ENCODE measurements at regions not wholly inside any gene's neighbourhood (a gene's known extent, or its start where the extent isn't known, plus 50 kb on each side); places are given as distances from the start of the nearest gene placed in this dataset.

DNA sequence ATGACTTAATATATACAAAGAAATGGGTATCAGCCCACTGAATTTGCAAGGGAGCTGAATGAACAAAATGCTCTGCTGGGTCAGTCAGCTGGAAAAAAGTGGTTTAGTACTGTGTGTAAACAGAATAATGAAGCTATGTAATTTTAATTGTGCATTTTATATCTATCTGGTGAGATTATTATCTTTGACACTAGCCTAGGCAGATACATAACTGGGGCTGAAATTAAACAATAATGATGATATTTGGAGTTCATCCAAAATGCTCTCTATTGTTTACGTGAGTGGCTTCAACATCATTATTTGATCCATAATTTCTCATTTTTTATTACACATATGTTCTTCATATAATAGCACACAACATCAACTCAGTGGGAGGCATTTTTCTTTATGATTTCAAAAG, 208.5 kb upstream of the SNX7 start:
- no peak for ATAC-seq
- no peaks in the 10 kb centered on the region for H3K4me1 ChIP-seq (ENCODE audit: insufficient read depth, low read length)
- H3K27me3 ChIP-seq (ENCODE audit: low read length), result no peaks in the 10 kb centered on the region
- H3K9ac ChIP-seq (ENCODE audit: low read length), result no peak overlapping the region
- no peak overlapping the region for H3K4me2 ChIP-seq (ENCODE audit: low read length)
- no peaks in the 10 kb centered on the region for H3F3A ChIP-seq (ENCODE audit: low read length, unreplicated experiment)
- intact Hi-C loops (cut with micrococcal nuclease), result no loop called here
- H3K9me2 ChIP-seq (replicated peaks; ENCODE audit: low read length), result no peaks in the 10 kb centered on the region
- no peak overlapping the region for H3K4me3 ChIP-seq (ENCODE audit: low read length)
- no TSS peak for BruUV-seq (replicated peaks)
- no peak overlapping the region for H2AFZ ChIP-seq (ENCODE audit: low read length)
- ChIA-PET CTCF (no interaction called here), POLR2A (ENCODE audit: unreplicated experiment) (no interaction called here)
- no peak overlapping the region for H3K27ac ChIP-seq (ENCODE audit: low read length)
- H3K79me2 ChIP-seq (ENCODE audit: low read length), result no peaks in the 10 kb centered on the region
- H3K9me3 ChIP-seq (ENCODE audit: low read length), result no peaks in the 10 kb centered on the region
- H4K20me1 ChIP-seq (ENCODE audit: low read length), result no peaks in the 10 kb centered on the region
- H3K36me3 ChIP-seq (ENCODE audit: low read depth, low read length), result no peaks in the 10 kb centered on the region
- no peak for DNase-seq
- TF ChIP-seq, protein P1, sequence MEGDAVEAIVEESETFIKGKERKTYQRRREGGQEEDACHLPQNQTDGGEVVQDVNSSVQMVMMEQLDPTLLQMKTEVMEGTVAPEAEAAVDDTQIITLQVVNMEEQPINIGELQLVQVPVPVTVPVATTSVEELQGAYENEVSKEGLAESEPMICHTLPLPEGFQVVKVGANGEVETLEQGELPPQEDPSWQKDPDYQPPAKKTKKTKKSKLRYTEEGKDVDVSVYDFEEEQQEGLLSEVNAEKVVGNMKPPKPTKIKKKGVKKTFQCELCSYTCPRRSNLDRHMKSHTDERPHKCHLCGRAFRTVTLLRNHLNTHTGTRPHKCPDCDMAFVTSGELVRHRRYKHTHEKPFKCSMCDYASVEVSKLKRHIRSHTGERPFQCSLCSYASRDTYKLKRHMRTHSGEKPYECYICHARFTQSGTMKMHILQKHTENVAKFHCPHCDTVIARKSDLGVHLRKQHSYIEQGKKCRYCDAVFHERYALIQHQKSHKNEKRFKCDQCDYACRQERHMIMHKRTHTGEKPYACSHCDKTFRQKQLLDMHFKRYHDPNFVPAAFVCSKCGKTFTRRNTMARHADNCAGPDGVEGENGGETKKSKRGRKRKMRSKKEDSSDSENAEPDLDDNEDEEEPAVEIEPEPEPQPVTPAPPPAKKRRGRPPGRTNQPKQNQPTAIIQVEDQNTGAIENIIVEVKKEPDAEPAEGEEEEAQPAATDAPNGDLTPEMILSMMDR (conservative IDR thresholded peaks at IDR 0.05; ENCODE audit: low read depth, low read length), result no peak
- TF ChIP-seq EZH2 (IDR thresholded peaks at IDR 0.05; ENCODE audit: low read length, unreplicated experiment) (no peak), EZH2phosphoT487 (IDR thresholded peaks at IDR 0.05; ENCODE audit: borderline replicate concordance, low read length) (no peak)

DNA sequence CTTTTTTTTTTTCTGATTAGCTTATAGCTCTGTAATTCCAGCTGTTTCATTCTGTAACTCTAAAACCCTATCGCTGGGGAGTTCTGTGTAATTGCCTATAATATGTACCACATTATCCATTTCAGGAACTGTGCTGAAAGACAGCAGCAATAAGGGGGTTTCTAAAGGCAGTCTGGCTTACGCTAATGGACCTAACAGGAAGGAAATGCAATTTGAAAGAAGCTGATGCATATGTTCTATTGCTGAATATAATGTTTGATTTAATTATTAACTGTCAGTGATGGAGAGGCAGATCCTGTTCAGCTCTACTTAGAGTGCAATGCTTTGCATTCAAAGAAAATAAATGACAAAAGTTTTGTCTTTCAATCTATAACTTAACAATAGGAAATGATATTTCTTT, 209.4 kb upstream of the SNX7 start:
- TF ChIP-seq EZH2 (IDR thresholded peaks at IDR 0.05; ENCODE audit: low read length, unreplicated experiment) (no peak), EZH2phosphoT487 (IDR thresholded peaks at IDR 0.05; ENCODE audit: borderline replicate concordance, low read length) (no peak)
- TF ChIP-seq, protein P1 (conservative IDR thresholded peaks at IDR 0.05; ENCODE audit: low read depth, low read length), result no peak
- Histone ChIP-seq H3K4me3 (ENCODE audit: low read length) (no peak overlapping the region), H2AFZ (ENCODE audit: low read length) (no peak overlapping the region), H3K36me3 (ENCODE audit: low read depth, low read length) (no peaks in the 10 kb centered on the region), H3K4me1 (ENCODE audit: insufficient read depth, low read length) (no peaks in the 10 kb centered on the region), H3K4me2 (ENCODE audit: low read length) (no peak overlapping the region), H3K9me3 (ENCODE audit: low read length) (no peaks in the 10 kb centered on the region), H3K79me2 (ENCODE audit: low read length) (no peaks in the 10 kb centered on the region), H3K27me3 (ENCODE audit: low read length) (no peaks in the 10 kb centered on the region), H3K9ac (ENCODE audit: low read length) (no peak overlapping the region), H4K20me1 (ENCODE audit: low read length) (no peaks in the 10 kb centered on the region), H3K9me2 (replicated peaks; ENCODE audit: low read length) (no peaks in the 10 kb centered on the region), H3K27ac (ENCODE audit: low read length) (no peak overlapping the region), H3F3A (ENCODE audit: low read length, unreplicated experiment) (no peaks in the 10 kb centered on the region)
- DNase-seq, result no peak
- no TSS peak for BruUV-seq (replicated peaks)
- ChIA-PET CTCF (no interaction called here), POLR2A (ENCODE audit: unreplicated experiment) (no interaction called here)
- intact Hi-C loops (cut with micrococcal nuclease), result no loop called here
- ATAC-seq, result no peak

DNA sequence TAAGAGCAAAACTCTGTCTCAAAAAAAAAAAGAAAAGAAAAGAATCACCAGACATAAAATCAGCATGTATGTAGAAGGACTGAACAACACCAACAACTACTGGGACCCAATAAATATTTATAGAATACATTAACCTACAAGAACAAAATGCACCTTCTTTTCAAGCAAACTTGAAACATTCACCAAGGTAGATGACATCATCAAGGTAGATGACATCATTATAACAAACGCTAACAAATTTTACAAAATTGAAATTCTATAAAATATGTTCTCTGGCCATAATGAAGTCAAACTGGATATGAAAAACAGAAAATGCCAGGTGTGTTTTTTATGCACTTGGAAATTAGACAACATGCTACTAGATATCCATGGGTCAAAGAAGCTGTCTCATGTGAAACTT, 220.2 kb upstream of the SNX7 start:
- Histone ChIP-seq H3K79me2 (ENCODE audit: low read length) (no peaks in the 10 kb centered on the region), H3F3A (ENCODE audit: low read length, unreplicated experiment) (no peaks in the 10 kb centered on the region), H2AFZ (ENCODE audit: low read length) (no peak overlapping the region), H3K9me3 (ENCODE audit: low read length) (no peaks in the 10 kb centered on the region), H3K27ac (ENCODE audit: low read length) (no peak overlapping the region), H3K9ac (ENCODE audit: low read length) (no peak overlapping the region), H3K4me1 (ENCODE audit: insufficient read depth, low read length) (no peaks in the 10 kb centered on the region), H3K4me2 (ENCODE audit: low read length) (no peak overlapping the region), H3K27me3 (ENCODE audit: low read length) (no peaks in the 10 kb centered on the region), H4K20me1 (ENCODE audit: low read length) (no peaks in the 10 kb centered on the region), H3K36me3 (ENCODE audit: low read depth, low read length) (no peaks in the 10 kb centered on the region), H3K4me3 (ENCODE audit: low read length) (no peak overlapping the region), H3K9me2 (replicated peaks; ENCODE audit: low read length) (no peaks in the 10 kb centered on the region)
- DNase-seq (no peak), ATAC-seq (no peak)
- CTCF ChIA-PET, result no interaction called here
- intact Hi-C loops (cut with micrococcal nuclease), result no loop called here
- POLR2A ChIA-PET (ENCODE audit: unreplicated experiment), result no interaction called here
- TF ChIP-seq EZH2phosphoT487 (IDR thresholded peaks at IDR 0.05; ENCODE audit: borderline replicate concordance, low read length) (no peak), EZH2 (IDR thresholded peaks at IDR 0.05; ENCODE audit: low read length, unreplicated experiment) (no peak)
- TF ChIP-seq, protein P1 (conservative IDR thresholded peaks at IDR 0.05; ENCODE audit: low read depth, low read length), result no peak
- no TSS peak for BruUV-seq (replicated peaks)
